GM20431 (cell line): ENCODE measurements at regions not wholly inside any gene's neighbourhood (a gene's known extent, or its start where the extent isn't known, plus 50 kb on each side); places are given as distances from the start of the nearest gene placed in this dataset.

Experiments used
- in situ Hi-C: fragments of 300-500 bp; cut with MseI, MboI; formaldehyde crosslinking; loops from one replicate; pipeline ENCODE4 v1.15.0; 2020; ENCODE audit warnings: low sequenced_read_pairs; ENCODE audit not compliant: unreplicated experiment

DNA sequence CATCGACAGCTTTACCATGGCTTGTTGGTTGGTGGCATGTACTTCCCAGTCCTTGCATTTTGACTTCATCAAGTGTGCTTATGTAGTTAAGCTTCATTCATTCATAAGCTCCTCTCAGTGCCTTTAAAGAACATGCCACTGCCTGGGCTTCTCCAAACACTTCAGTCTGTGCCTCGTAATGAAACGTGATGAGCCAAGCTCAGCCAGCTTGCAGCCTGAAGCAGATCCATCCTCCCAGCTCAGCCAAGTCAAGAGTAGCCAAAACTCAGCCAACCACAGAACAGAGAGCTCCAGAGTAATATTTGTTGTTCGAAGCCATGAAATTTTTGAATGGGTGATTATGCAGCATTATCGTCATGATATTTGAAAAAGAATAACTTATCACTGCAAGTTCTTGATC, 989.7 kb downstream of the EFNB2 start:
- in situ Hi-C loops, result no loop called here

DNA sequence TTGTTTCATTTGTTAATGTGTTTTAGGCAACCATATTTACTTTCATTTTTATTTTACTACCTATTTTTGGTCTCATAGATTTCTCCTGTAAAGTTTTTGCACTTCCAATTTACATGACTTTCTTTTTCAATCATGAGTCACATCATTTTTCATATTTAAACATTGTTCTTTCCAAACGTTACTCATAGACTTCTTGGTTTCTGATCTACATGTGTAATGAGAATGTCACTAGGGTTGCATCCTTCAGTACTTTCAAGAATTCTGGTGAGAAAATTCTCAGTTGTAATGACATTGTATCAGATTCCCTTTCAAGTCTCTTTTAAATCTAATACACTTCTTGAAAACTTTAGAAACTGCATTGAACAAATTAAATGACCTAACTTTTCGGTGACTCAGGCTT, 991.7 kb downstream of the EFNB2 start:
- in situ Hi-C loops, result no loop called here

DNA sequence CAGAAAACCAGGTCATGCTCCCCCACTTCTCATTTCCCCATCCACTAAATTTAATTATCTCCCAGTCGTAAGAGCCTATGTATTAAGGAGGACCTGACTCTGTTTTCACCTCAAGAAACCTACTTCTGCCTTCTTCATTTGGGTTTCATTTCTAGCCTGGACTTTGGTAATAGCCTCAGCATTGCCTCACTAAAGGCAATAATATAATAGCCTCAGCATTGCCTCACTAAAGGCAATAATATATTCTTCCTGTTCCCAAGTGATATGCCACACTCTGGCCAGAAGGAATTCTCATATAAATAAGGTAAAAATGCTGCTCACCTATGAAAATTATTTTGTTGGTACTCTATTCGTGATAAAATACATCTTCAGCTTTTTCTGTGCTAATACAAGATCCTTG, 993.9 kb downstream of the EFNB2 start:
- in situ Hi-C loops, result no loop called here

DNA sequence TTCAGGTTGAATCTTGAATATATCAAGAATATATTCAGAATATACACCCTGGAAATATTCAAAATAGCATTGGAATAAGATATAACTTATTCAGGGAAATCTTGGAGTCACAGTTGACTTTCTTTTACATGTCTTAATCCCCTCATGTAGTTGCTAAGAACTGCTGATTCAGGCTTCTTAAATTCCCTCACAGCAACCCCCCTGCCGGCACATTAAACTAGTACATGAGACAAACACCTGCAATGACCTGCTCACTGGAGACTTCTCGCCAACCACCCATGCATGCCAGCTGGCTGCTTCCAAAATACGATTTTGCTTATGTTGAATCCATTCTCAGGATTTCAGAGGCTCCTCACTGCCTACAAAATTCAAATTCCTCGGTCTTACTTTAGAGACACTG, 997.1 kb downstream of the EFNB2 start:
- in situ Hi-C loops, result no loop called here

DNA sequence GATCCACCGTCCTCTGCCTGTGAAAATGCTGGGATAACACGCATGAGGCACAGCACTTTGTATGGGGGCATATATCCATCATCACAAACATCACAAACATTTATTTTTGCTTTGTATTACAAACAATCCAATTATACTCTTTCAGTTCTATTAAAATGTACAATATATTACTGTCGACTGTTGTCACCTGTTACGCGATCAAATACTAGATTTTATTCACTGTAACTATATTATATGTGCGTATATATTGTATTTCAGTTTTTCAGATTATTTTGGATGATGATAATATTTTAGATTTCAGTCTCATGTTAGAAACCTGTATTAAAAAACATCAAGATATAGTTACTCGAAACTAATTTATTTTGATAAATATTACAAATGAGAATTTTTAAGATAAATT, 998.3 kb downstream of the EFNB2 start:
- in situ Hi-C loops, result no loop called here

DNA sequence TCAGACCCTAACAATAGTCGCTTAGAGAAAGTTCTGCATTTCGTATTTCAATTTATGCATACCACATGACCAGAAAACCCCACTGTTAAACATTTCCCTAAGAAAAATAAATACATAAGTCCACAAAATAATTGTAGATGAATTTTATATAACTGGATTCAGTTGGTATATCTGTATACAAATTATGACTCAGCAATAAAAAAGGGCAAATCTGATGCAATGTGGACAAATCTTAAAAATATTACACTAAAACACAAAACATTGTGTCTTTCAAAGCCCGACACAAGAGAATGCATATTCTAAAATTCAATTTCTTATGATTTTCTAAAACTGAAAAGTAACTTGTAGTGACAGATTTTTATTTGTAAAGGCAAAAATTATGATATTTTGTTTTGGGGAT, 1005.0 kb downstream of the EFNB2 start:
- in situ Hi-C loops, result no loop called here

DNA sequence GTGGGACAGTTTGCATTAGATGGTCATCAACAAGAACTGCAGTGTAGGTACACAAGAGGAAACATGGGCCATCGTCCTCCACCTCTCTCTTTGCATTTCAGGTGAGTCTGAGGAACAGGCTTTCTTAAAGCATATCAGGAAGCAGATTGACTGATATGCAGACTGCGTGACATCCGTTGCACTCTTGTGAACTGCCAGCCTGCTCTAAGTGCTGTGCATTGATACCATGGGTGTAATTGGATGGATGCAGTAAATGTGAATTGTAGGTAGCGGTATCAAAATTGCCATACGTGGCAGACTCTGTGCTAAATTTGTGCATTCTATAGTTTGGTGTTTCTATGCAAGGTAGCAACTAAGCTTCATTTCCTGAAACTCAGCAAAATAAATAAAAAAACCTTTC, 1008.3 kb downstream of the EFNB2 start:
- in situ Hi-C loops, result no loop called here

DNA sequence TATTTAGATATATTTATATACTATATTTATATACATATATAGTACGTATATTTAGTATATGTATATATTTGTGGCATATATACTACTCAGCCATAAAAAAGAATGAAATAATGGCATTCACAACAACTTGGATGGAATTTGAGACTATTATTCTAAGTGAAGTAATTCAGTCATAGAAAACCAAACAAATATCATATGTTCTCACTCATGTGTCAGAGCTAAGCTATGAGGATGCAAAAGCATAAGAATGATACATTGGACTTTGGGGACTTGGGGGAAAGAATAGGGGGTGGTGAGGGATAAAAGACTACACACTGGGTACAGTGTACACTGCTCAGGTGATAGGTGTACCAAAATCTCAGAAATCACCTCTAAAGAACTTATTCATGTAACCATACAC, 1015.7 kb downstream of the EFNB2 start:
- in situ Hi-C loops, result no loop called here

DNA sequence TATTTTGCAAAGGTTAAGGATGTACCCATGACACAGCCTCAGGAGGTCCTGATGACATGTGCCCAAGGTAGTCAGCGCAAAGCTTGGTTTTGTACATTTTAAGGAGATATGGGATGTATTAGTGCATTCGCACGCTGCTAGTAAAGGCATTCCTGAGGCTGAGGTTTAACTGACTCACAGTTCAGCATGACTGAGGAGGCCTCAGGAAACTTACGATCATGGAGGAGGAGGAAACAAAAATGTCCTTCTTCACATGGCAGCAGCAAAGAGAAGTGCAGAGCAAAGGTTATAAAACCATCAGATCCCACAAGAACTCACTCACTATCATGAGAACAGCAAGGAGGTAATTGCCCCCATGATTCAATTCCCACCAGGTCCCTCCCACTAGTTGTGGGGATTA, 1017.4 kb downstream of the EFNB2 start:
- in situ Hi-C loops, result no loop called here

DNA sequence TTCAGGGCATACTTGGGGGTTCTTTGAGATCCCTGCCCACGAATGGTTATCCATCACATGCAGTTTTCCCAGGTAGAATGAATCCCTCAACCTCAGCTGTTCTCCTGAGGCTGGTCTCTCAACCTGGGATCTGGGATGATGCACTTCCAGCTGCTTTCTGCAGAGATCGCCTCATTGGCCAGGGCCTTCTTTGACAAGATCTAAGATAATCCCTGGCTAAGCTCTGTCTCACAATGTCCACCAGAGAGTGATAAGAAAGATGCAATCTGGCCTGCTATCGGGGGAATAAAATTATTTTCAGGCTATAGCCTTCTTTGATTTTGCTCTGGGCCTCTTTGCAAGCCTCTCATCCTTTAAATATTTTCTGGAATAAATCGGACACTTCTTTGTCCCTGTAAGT, 1021.1 kb downstream of the EFNB2 start:
- in situ Hi-C loops, result no loop called here

DNA sequence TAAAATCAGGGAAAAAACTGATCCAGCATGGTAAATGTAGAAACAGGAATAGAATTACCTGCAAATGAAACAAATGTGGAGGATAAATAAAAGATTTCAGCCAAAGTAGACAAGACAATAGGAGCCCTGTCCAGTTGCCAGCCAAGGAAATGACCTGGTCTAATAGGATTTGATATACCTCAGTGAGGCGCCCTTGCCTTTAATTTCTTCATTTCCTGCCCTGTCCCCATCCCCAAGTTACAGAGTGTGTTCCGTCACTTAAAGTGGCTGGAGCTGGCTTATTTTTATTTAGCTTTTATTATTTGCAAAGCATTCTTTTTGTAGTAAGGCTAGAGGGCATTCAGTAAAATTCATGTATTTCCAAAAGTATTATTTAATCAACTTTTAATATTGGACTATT, 1022.0 kb downstream of the EFNB2 start:
- in situ Hi-C loops, result no loop called here

DNA sequence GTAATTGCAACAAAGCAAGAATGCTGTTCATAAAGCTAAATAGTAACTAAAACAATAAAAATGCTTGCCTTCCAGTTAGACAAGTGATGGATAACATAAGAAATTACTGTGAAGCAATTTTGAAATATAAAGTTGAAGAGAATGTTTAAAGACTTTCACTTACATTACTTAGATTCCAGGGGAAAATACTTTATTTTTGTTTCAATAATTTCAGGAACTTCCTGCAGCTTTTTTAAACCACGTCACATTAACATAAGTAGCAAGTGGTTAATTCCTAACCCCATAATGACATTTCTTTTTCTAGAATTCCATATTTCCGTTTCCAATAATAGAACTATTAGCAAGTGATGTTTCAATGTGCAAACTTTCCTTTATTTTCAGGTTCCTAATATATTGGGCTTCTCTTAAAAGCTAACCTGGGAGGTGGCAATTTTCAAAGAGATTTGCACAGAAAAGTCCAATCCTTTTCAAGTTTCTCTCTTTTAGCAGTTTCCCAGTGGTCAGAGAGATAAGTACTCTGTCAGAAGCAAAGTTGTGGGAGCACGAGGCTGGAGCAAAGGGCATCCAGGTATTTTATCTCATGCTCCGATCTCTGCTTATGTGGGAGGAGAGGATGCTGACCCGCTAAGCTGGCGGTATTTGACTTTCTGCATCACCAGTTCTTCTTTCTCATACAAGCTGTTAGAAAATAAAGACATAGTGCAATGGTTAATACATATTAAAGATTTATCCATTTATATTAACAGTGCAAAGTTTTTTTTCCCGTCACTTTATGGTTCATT, 1025.3 kb downstream of the EFNB2 start:
- in situ Hi-C loops, result no loop called here

DNA sequence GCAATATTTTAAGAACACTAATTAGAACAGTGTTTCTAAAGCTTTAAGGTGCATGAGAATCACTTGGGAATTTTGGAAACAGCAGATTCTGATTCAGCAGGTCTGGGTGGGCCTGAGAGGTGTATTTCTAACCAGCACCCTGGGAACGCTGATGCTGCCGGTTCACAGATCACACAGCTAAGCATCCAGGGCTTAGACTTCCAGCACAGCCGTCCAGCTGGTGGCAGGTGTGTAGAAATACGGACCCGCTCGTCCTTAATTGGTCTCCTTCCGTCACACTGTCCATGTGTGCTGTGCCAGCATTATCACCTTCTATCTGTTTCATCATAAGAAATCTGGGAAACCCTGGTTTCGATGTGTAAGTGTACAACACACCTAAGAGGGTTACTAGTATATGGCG, 1029.0 kb downstream of the EFNB2 start:
- in situ Hi-C loops, result no loop called here

DNA sequence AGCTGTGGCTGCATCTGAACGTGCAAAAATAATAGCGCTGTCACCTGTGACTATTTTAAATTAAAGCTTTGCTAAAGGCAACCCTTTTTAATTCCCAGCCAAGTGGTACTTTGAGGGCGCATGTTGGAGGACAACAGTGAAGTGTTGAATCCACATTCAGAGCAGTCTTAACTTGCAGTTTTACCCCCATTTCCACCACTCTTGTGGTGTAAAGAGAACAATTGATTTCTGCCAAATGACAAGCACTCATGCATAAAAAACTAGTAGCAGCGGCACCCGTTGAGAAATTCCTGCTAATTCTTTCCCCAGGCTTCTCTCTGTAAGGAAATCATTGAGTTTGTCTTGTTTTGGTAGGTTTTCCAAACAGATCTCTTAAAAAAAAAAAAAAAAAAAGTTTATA, 1033.3 kb downstream of the EFNB2 start:
- in situ Hi-C loops, result no loop called here

DNA sequence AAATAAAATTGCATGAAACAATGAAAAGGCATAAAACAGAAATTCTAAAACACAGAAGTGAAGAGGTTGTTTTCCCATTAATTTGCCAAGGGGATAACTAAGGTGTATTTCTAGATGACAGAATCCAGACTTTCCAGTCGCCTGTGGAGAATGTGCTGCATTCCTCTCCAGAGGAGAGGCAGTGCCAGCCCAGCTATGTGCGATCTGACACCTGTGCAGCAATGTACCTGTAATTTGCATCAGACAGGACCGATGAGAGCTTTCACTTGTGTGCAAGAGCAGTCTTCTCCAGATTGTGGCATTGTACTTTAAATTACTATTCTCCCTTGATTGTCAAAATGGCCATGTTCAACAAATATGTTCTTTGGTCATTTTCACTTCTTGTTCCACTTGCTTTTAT, 1037.9 kb downstream of the EFNB2 start:
- in situ Hi-C loops, result no loop called here

DNA sequence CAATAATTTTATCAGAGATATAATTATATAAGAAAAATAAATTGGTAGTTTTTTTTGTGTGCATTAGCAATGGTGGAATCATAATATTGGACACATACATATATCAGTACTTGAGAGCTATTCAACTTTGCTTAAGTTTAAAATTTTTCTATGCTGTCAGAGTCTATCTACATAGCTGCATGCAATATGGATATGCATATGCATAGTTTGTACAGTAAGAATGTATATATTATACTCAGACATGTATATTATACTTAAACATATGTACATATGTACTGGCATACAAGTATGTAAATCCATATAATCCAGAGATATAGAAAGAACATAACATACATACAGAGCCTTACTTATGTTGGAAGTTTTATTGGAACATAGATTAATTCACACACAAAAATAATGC, 1043.2 kb downstream of the EFNB2 start:
- in situ Hi-C loops, result no loop called here

DNA sequence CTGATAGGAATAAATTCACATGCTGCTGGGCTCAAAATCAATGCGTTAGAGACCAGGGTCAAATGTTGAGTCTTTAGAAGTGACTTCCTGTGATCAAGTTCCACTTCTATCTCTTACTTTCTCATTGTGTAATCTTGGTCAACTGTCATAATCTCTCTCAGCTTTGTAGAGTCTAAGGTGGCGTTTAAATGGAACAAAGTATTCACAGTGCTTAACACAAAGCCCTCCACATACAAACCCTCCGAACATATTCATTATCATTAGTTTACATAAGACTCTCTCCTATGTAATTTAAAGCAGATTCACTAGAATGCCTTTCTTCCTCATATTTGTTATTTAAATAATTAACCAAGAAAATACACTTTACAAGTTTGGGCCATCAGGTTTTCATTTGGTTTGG, 1044.1 kb downstream of the EFNB2 start:
- in situ Hi-C loops, result no loop called here

DNA sequence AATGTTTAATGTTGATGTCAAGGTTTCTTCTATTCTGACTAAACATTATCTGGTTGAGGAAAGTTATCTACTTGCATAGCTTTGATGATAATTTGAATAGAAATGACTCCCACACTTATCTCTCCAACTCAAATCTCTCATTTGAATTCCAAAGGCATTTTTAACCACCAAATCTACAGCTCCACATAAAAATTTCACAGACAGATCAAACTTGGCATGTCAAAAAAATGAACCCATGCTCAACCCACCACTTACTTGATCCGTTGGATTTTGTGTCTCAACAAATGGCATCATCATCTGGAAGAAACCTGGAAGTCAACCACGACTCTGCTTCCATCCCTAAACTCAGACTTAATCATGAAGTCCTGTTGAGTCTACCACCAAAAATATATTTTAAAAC, 1050.4 kb downstream of the EFNB2 start:
- in situ Hi-C loops, result no loop called here

DNA sequence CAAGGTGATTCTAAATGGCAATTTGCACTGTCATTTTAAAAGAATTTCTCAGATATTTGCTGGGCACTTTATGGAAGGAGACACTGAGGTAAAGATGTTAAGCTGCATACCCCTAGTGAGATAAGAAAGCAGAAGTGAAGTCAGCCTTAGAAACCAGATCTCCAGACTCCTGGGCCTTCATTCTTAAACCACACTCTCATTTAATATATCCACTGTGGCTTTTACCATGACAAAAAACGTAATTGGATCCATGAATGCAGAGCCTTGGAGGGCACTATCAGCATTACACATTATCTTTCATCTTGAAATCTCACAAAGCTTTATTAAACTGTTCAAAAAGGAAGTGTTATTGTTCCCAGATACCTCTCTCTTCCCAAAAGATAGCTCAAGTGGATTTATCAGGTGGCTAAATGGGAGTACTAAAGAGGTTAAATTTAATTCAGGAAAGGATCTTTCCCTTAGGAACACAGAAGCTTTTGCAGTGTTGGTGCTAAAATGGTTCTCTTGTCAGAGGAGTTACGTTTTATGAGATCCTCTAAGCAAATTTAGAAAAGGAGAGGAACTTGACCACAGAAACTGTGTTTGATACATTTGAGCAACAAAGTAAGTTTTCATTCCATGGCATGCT, 1060.4 kb downstream of the EFNB2 start:
- in situ Hi-C loops, result no loop called here

DNA sequence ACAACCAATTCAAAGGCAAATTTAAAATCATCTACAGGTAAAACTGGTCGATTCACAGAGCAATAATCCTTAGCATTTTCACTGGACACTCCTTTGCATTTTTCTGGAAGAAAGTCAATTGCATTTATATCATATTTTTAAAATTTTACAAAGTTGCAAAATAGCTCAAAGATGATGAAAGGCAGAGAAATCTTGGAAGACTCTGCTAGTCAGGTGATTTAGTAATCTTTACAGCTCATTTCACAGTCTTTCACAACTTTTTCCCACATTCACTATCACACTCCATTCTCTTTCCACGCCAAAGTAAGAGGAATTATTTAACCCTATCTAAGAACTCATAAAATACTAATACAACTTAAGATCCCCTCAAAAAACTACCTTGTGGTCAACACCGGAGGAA, 1063.8 kb downstream of the EFNB2 start:
- in situ Hi-C loops, result no loop called here

DNA sequence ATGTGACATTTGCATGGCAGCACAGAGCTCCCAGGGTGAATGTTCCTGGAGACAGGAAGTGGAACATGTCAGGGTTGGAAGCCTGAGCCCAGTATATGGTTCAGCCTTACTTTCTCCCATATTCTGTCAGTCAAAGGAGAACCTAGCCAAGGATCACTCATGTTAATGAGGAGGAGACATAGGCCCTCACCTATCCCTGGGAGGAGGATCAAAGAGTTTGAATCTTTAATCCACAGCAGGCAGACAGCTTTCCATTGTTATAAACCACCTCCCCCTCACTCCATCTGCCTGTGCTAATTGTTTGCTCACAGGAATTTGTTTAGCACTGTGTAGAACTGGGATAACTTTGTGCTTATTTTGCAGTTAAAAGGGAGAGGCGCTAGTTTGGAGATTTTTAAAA, 1069.1 kb downstream of the EFNB2 start:
- in situ Hi-C loops, result no loop called here

DNA sequence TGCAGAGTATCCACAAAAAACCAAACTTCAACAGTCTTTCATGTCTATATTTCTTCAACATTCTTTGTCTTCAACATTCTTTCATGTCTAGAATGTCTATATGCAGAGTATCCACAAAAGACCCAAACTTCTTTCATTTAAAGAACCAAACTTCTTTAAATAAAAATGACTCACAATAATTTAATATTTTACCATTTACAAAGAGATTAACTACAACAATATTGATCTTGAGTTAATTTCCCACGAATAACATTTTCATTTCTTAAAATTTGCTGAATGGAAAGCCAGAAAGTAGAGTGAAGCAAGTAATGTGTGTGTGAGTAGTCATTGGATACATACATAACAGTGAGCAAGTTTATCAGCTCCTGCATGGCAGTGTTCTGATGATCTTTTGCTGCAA, 1069.7 kb downstream of the EFNB2 start, which contains the start of gene DAOA:
Gene DAOA (plus strand): TSS at position 301 of the 400 bp plus-strand sequence.
- in situ Hi-C loops, result no loop called here
